ENCODE measurements at regions not wholly inside any gene's neighbourhood (a gene's known extent, or its start where the extent isn't known, plus 50 kb on each side); places are given as distances from the start of the nearest gene placed in this dataset.

- Histone ChIP-seq H3K4me1 (no peaks in the 10 kb centered on the region), H3K9me3 (no peaks in the 10 kb centered on the region), H3K4me3 (no peak overlapping the region), H3K36me3 (no peaks in the 10 kb centered on the region), H3K27me3 (no peaks in the 10 kb centered on the region), H3K27ac (no peak overlapping the region)
- intact Hi-C loops (cut with DNase I; ENCODE audit: low total_unique reads): loop anchor here (2.0 kb wide), 1 partner anchor 47 kb away; no protein-coding TSS in a partner anchor
- TF ChIP-seq POLR2AphosphoS5 (IDR thresholded peaks at IDR 0.05) (no peak), POLR2A (IDR thresholded peaks at IDR 0.05) (no peak), CTCF (IDR thresholded peaks at IDR 0.05) (no peak)
- DNase-seq (ENCODE audit: low spot score in 2 of 2): no peak
Observed at GRCh38 chr2:160674146-160674750, 180.6 kb upstream of the RBMS1 start.

- intact Hi-C loops (cut with DNase I; ENCODE audit: low total_unique reads): no loop called here
- no peaks in the 10 kb centered on the region for H3K36me3 ChIP-seq
- no peaks in the 10 kb centered on the region for H3K9me3 ChIP-seq
- no peak overlapping the region for H3K4me3 ChIP-seq
- TF ChIP-seq POLR2AphosphoS5 (IDR thresholded peaks at IDR 0.05): no peak
- no peak for TF ChIP-seq CTCF (IDR thresholded peaks at IDR 0.05)
- no peak overlapping the region for H3K27ac ChIP-seq
- H3K27me3 ChIP-seq: no peaks in the 10 kb centered on the region
- DNase-seq (ENCODE audit: low spot score in 2 of 2): no peak
- H3K4me1 ChIP-seq: no peaks in the 10 kb centered on the region
Observed at GRCh38 chr2:160679686-160680085, 186.1 kb upstream of the RBMS1 start.

- TF ChIP-seq POLR2A (IDR thresholded peaks at IDR 0.05) (no peak), POLR2AphosphoS5 (IDR thresholded peaks at IDR 0.05) (no peak), CTCF (IDR thresholded peaks at IDR 0.05) (no peak)
- H3K27ac ChIP-seq: no peak overlapping the region
- no peaks in the 10 kb centered on the region for H3K36me3 ChIP-seq
- no peak for DNase-seq (ENCODE audit: low spot score in 2 of 2)
- H3K27me3 ChIP-seq: no peaks in the 10 kb centered on the region
- no peaks in the 10 kb centered on the region for H3K9me3 ChIP-seq
- no peaks in the 10 kb centered on the region for H3K4me1 ChIP-seq
- intact Hi-C loops (cut with DNase I; ENCODE audit: low total_unique reads): no loop called here
- H3K4me3 ChIP-seq: no peak overlapping the region
Observed at GRCh38 chr2:160680294-160680693, 186.7 kb upstream of the RBMS1 start.

GRCh38 chr2:160680974-160681373, 187.4 kb upstream of the RBMS1 start:
- Histone ChIP-seq H3K4me1 (no peaks in the 10 kb centered on the region), H3K27ac (no peak overlapping the region), H3K36me3 (no peaks in the 10 kb centered on the region), H3K27me3 (no peaks in the 10 kb centered on the region), H3K9me3 (no peaks in the 10 kb centered on the region), H3K4me3 (no peak overlapping the region)
- no peak for TF ChIP-seq POLR2AphosphoS5 (IDR thresholded peaks at IDR 0.05)
- TF ChIP-seq POLR2A (IDR thresholded peaks at IDR 0.05): no peak
- TF ChIP-seq CTCF (IDR thresholded peaks at IDR 0.05): no peak
- no peak for DNase-seq (ENCODE audit: low spot score in 2 of 2)
- intact Hi-C loops (cut with DNase I; ENCODE audit: low total_unique reads): no loop called here

GRCh38 chr2:160683206-160683605, 189.6 kb upstream of the RBMS1 start:
- intact Hi-C loops (cut with DNase I; ENCODE audit: low total_unique reads): no loop called here
- DNase-seq (ENCODE audit: low spot score in 2 of 2): no peak

More at GRCh38 chr2:160683206-160683605, 189.6 kb upstream of the RBMS1 start:
- TF ChIP-seq POLR2AphosphoS5 (IDR thresholded peaks at IDR 0.05): no peak
- TF ChIP-seq CTCF (IDR thresholded peaks at IDR 0.05): no peak
- no peak for TF ChIP-seq POLR2A (IDR thresholded peaks at IDR 0.05)
- Histone ChIP-seq H3K27ac (no peak overlapping the region), H3K36me3 (no peaks in the 10 kb centered on the region), H3K27me3 (no peaks in the 10 kb centered on the region), H3K4me1 (no peaks in the 10 kb centered on the region), H3K4me3 (no peak overlapping the region), H3K9me3 (no peaks in the 10 kb centered on the region)

Data from breast epithelium (tissue), 4 donors.